Mesendoderm (in vitro differentiated cells): ENCODE measurements at regions not wholly inside any gene's neighbourhood (a gene's known extent, or its start where the extent isn't known, plus 50 kb on each side); places are given as distances from the start of the nearest gene placed in this dataset.
A peak's percentile ranks its signal among the peaks of the same experiment; 100 is the strongest.

Experiments
- DNase-seq: peaks from one replicate; pipeline ENCODE4 v3.0.0; 2013
- H2AK5ac ChIP-seq: 2 replicates; pipeline ENCODE4 v1.6.1; 2013; ENCODE audit warnings: low read length, inconsistent platforms
- H2BK120ac ChIP-seq: 2 replicates; pipeline ENCODE4 v1.6.1; 2013; ENCODE audit warnings: low read depth, mild to moderate bottlenecking, low read length, moderate library complexity, mixed read lengths
- H2BK15ac ChIP-seq: replicated peaks from 2 replicates; pipeline ENCODE4 v1.6.1; 2013; ENCODE audit warnings: low read depth, mild to moderate bottlenecking, moderate library complexity
- H2BK5ac ChIP-seq: 2 replicates; pipeline ENCODE4 v1.6.1; 2013; ENCODE audit warnings: low read length, inconsistent platforms
- H3K18ac ChIP-seq: 2 replicates; pipeline ENCODE4 v1.6.1; 2013; ENCODE audit warnings: mild to moderate bottlenecking, low read length, mixed read lengths
- H3K23ac ChIP-seq: one replicate; pipeline ENCODE4 v1.6.1; 2013; ENCODE audit warnings: low read length
- H3K27ac ChIP-seq: 2 replicates; pipeline ENCODE4 v1.5.1; 2013; ENCODE audit warnings: low read depth, mild to moderate bottlenecking, inconsistent platforms, low read length, moderate library complexity
- H3K27me3 ChIP-seq: 2 replicates; pipeline ENCODE4 v1.6.1; 2013; ENCODE audit warnings: low read length, control low read depth, mild to moderate bottlenecking, inconsistent platforms; ENCODE audit not compliant: insufficient read depth, poor library complexity
- H3K36me3 ChIP-seq: 2 replicates; pipeline ENCODE4 v1.6.1; 2013; ENCODE audit warnings: low read length, inconsistent platforms; ENCODE audit not compliant: control insufficient read depth, insufficient read depth
- H3K4ac ChIP-seq: one replicate; pipeline ENCODE4 v1.6.1; 2013; ENCODE audit warnings: low read depth, mild to moderate bottlenecking, low read length, moderate library complexity
- H3K4me1 ChIP-seq: 2 replicates; pipeline ENCODE4 v1.6.1; 2013; ENCODE audit warnings: low read depth, low read length, inconsistent platforms; ENCODE audit not compliant: control insufficient read depth
- H3K4me2 ChIP-seq: 2 replicates; pipeline ENCODE4 v1.6.1; 2013; ENCODE audit warnings: low read length
- H3K4me3 ChIP-seq: 2 replicates; pipeline ENCODE4 v1.5.1; 2013; ENCODE audit warnings: mild to moderate bottlenecking, low read length
- H3K56ac ChIP-seq: one replicate; pipeline ENCODE4 v1.6.1; 2013; ENCODE audit warnings: low read length
- H3K79me1 ChIP-seq: 2 replicates; pipeline ENCODE4 v1.6.1; 2013; ENCODE audit warnings: low read length, inconsistent platforms
- H3K79me2 ChIP-seq: 2 replicates; pipeline ENCODE4 v1.6.1; 2013; ENCODE audit warnings: mild to moderate bottlenecking, low read length; ENCODE audit not compliant: control insufficient read depth, insufficient read depth
- H3K9ac ChIP-seq: 2 replicates; pipeline ENCODE4 v1.6.1; 2013; ENCODE audit warnings: low read length, inconsistent platforms
- H4K5ac ChIP-seq: one replicate; pipeline ENCODE4 v1.6.1; 2013; ENCODE audit warnings: low read length
- H4K8ac ChIP-seq: one replicate; pipeline ENCODE4 v1.6.1; 2013; ENCODE audit warnings: low read depth, mild to moderate bottlenecking, control low read depth, low read length, moderate library complexity
- WGBS: extraction: QIAGEN DNeasy Blood & Tissue Kit; methylation state at CpG from one replicate; pipeline ENCODE4 v1.1.7; 2013; ENCODE audit warnings: low lambda C conversion rate, missing lambda C conversion rate; ENCODE audit not compliant: insufficient coverage; ENCODE audit errors: extremely low coverage; 5-methylcytosine and 5-hydroxymethylcytosine counted together

DNA sequence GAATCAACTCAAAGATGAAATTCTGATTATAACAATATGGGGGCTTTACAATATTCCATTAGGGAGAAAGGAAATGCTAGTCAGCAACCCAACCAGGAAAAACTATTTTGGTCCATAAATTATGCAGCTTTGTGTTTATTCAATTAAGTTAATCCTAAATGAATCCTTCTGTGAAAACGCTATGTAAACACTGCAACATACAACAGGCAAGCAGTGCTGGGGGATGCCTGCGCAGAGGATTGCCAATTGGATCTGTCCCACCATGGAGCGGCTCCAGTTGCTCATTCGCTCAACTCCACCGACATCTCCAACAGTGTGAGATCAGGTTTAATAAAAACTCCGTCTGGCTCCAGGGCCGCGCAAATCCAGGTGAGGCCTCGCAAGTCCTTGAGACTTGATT is 290.5 kb upstream of the VEPH1 start:
- H3K4me3 ChIP-seq: no peak overlapping the region
- H3K36me3 ChIP-seq: no peaks in the 10 kb centered on the region
- no CpG with 5 or more reads among the region's 9 CpGs for WGBS
- no peak overlapping the region for H3K27ac ChIP-seq
- no peak overlapping the region for H3K56ac ChIP-seq
- DNase-seq: no peak
- H3K4me1 ChIP-seq: no peaks in the 10 kb centered on the region
- H2BK5ac ChIP-seq: no peak overlapping the region
- no peak overlapping the region for H2BK120ac ChIP-seq
- H4K5ac ChIP-seq: no peak overlapping the region
- no peaks in the 10 kb centered on the region for H3K79me1 ChIP-seq
- no peak overlapping the region for H3K23ac ChIP-seq
- no peak overlapping the region for H3K18ac ChIP-seq
- no peak overlapping the region for H3K9ac ChIP-seq
- no peaks in the 10 kb centered on the region for H3K27me3 ChIP-seq
- no peak overlapping the region for H2BK15ac ChIP-seq
- H2AK5ac ChIP-seq: no peak overlapping the region
- no peak overlapping the region for H3K4ac ChIP-seq
- no peaks in the 10 kb centered on the region for H3K79me2 ChIP-seq
- H3K4me2 ChIP-seq: no peak overlapping the region
- H4K8ac ChIP-seq: no peak overlapping the region

DNA sequence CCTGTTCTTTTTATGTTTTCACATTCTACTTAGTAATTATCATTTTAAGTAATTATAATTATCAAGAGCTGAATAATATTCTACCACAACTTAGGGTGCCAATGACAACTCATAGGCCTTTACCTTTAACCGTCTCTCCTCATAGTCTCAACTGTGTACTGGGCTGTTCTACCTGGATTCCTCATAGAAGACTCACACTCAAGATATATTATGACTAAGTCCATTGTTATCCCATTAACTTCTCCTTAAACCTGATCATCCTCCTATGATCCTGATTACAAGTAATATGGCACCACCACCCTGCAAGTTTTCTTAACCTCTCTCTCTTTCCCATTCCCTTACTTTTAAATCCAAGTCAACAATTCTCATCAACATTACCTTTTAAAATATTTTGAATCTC is 285.9 kb upstream of the VEPH1 start:
- Histone ChIP-seq H3K56ac (no peak overlapping the region), H3K4me1 (no peaks in the 10 kb centered on the region), H2BK120ac (no peak overlapping the region), H3K79me2 (no peaks in the 10 kb centered on the region), H2BK5ac (no peak overlapping the region), H2BK15ac (no peak overlapping the region), H3K18ac (no peak overlapping the region), H3K4me2 (no peak overlapping the region), H3K9ac (no peak overlapping the region), H3K4me3 (no peak overlapping the region), H2AK5ac (no peak overlapping the region), H4K5ac (no peak overlapping the region), H3K4ac (no peak overlapping the region), H3K27ac (no peak overlapping the region), H3K36me3 (no peaks in the 10 kb centered on the region), H3K27me3 (no peaks in the 10 kb centered on the region), H3K23ac (no peak overlapping the region), H4K8ac (no peak overlapping the region), H3K79me1 (no peaks in the 10 kb centered on the region)
- no CpG with 5 or more reads among the region's 1 CpG for WGBS
- DNase-seq: no peak

DNA sequence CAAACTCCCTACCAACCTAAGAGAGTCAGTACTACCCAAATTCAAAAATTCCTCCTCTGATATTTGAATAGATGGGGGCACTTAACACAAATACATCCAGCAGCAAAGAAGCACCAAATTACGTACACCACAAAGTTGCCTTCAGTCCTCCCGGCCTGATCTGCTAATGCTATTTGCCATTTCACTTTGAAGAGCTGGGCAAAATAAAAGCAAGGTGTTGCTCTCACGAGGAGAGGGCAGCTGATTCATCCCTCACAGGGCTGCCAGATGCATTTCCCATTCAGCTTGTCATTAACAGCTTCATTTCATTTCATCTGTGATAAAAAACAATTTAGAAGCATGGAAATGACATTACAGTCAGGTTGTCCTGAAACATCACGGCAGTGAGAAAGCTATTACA is 283.4 kb upstream of the VEPH1 start:
- Histone ChIP-seq H3K18ac (no peak overlapping the region), H3K4me1 (no peaks in the 10 kb centered on the region), H3K79me2 (no peaks in the 10 kb centered on the region), H3K4ac (no peak overlapping the region), H2BK15ac (no peak overlapping the region), H4K5ac (no peak overlapping the region), H2AK5ac (no peak overlapping the region), H3K23ac (no peak overlapping the region), H2BK120ac (no peak overlapping the region), H3K4me2 (no peak overlapping the region), H3K36me3 (no peaks in the 10 kb centered on the region), H3K79me1 (no peaks in the 10 kb centered on the region), H3K27ac (no peak overlapping the region), H3K9ac (no peak overlapping the region), H3K56ac (no peak overlapping the region), H3K4me3 (no peak overlapping the region), H3K27me3 (no peaks in the 10 kb centered on the region), H4K8ac (no peak overlapping the region), H2BK5ac (no peak overlapping the region)
- no peak for DNase-seq
- no CpG with 5 or more reads among the region's 4 CpGs for WGBS

DNA sequence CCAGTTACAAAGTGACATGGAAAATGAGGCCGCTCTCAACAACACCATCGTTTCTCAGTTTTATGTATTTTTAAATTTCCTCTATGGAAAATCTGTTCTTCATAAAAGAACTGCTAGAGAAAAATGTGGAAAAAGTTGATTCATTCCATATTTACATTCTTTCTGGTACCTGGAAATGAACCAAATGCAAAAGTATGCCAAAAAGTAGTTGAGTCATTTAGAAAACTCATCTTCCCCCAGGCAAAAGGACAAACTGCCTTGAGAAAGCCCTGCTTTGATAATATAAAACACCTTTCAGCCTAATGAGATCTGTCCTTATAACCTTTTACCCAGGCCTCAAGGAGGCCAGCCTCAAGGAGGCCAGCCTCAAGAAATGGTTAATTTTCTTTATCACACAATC is 283.0 kb upstream of the VEPH1 start:
- Histone ChIP-seq H3K4me2 (no peak overlapping the region), H2BK15ac (no peak overlapping the region), H3K9ac (no peak overlapping the region), H3K4ac (no peak overlapping the region), H3K79me1 (no peaks in the 10 kb centered on the region), H3K4me1 (no peaks in the 10 kb centered on the region), H3K18ac (no peak overlapping the region), H3K56ac (no peak overlapping the region), H4K5ac (no peak overlapping the region), H2BK5ac (no peak overlapping the region), H4K8ac (no peak overlapping the region), H2BK120ac (no peak overlapping the region), H3K79me2 (no peaks in the 10 kb centered on the region), H3K23ac (no peak overlapping the region), H3K36me3 (no peaks in the 10 kb centered on the region), H3K27me3 (no peaks in the 10 kb centered on the region), H2AK5ac (no peak overlapping the region), H3K4me3 (no peak overlapping the region), H3K27ac (no peak overlapping the region)
- no CpG with 5 or more reads among the region's 2 CpGs for WGBS
- DNase-seq: no peak

DNA sequence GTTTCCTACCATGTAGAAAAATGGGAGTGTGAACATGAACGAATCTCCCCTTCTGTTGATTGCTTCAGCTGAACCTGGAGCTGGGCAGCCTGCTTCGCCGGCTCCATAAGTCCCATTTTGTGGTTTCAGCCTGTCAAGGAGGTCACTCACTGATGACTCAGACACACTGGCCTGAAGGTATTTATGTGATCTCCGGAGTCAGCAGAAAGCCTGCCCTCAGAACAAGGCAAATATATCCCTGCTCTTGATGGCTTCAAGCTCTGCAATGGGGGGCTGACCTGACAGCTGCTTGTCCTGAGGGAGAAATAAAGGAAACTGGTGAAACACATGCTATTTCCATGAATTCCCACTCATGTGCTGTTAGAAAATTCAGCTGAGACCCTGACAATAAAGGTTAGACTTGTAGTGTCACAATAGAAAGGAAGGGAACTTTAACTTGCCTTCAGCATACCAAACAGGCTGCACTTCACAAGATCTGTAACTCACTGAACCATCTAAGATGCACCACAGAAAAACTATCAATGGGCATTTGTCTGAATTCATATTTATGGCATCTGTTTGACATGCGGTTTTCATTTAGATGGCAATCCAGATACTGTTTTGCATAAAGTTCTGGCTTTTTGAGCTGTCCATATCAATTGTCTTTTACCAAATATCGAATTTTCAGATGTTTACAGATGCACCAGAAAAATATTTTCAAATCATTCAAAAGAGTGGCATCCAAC is 282.0 kb upstream of the VEPH1 start:
- peak; percentile 81 for DNase-seq
- no peak overlapping the region for H3K4ac ChIP-seq
- H3K23ac ChIP-seq: no peak overlapping the region
- no peak overlapping the region for H2AK5ac ChIP-seq
- no peak overlapping the region for H2BK120ac ChIP-seq
- no peak overlapping the region for H2BK15ac ChIP-seq
- H3K56ac ChIP-seq: no peak overlapping the region
- no peak overlapping the region for H3K4me2 ChIP-seq
- H3K36me3 ChIP-seq: no peaks in the 10 kb centered on the region
- no peaks in the 10 kb centered on the region for H3K4me1 ChIP-seq
- no peaks in the 10 kb centered on the region for H3K27me3 ChIP-seq
- whole genome bisulfite sequencing: no CpG with 5 or more reads among the region's 6 CpGs
- H2BK5ac ChIP-seq: no peak overlapping the region
- no peak overlapping the region for H3K18ac ChIP-seq
- no peaks in the 10 kb centered on the region for H3K79me2 ChIP-seq
- no peak overlapping the region for H3K27ac ChIP-seq
- H3K79me1 ChIP-seq: no peaks in the 10 kb centered on the region
- H4K5ac ChIP-seq: no peak overlapping the region
- no peak overlapping the region for H3K4me3 ChIP-seq
- H4K8ac ChIP-seq: no peak overlapping the region
- no peak overlapping the region for H3K9ac ChIP-seq

DNA sequence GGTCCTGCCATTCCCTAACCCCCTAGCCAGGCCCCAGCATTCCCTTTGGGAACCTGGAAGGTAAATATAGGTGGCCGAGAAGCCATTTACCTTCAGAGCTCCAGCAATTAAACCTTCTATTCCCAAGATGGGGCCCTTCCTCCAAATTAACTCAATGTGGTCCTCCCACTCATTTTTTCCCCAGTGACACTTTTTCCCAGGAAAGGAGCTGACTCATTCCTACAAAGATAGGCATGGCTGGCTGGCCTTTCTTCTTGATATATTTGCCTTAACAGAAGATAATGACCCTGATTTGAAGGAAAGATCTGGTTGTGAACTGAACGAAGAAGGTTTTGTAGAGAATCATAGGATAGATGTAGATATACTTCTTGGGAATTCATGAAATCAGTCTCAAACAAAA is 279.0 kb upstream of the VEPH1 start:
- no peak overlapping the region for H2AK5ac ChIP-seq
- no peak overlapping the region for H3K4me3 ChIP-seq
- H3K79me1 ChIP-seq: no peaks in the 10 kb centered on the region
- no peaks in the 10 kb centered on the region for H3K4me1 ChIP-seq
- H3K56ac ChIP-seq: no peak overlapping the region
- H3K27ac ChIP-seq: no peak overlapping the region
- no peak overlapping the region for H2BK15ac ChIP-seq
- no peak overlapping the region for H2BK120ac ChIP-seq
- no peak overlapping the region for H3K23ac ChIP-seq
- H3K4ac ChIP-seq: no peak overlapping the region
- no peak for DNase-seq
- WGBS: no CpG with 5 or more reads among the region's 2 CpGs
- no peak overlapping the region for H3K18ac ChIP-seq
- no peak overlapping the region for H3K4me2 ChIP-seq
- no peak overlapping the region for H2BK5ac ChIP-seq
- H3K79me2 ChIP-seq: no peaks in the 10 kb centered on the region
- H4K5ac ChIP-seq: no peak overlapping the region
- no peak overlapping the region for H3K9ac ChIP-seq
- no peaks in the 10 kb centered on the region for H3K36me3 ChIP-seq
- no peak overlapping the region for H4K8ac ChIP-seq
- no peaks in the 10 kb centered on the region for H3K27me3 ChIP-seq
